ENCODE measurements at regions not wholly inside any gene's neighbourhood (a gene's known extent, or its start where the extent isn't known, plus 50 kb on each side); places are given as distances from the start of the nearest gene placed in this dataset.

- TF ChIP-seq, protein P1, sequence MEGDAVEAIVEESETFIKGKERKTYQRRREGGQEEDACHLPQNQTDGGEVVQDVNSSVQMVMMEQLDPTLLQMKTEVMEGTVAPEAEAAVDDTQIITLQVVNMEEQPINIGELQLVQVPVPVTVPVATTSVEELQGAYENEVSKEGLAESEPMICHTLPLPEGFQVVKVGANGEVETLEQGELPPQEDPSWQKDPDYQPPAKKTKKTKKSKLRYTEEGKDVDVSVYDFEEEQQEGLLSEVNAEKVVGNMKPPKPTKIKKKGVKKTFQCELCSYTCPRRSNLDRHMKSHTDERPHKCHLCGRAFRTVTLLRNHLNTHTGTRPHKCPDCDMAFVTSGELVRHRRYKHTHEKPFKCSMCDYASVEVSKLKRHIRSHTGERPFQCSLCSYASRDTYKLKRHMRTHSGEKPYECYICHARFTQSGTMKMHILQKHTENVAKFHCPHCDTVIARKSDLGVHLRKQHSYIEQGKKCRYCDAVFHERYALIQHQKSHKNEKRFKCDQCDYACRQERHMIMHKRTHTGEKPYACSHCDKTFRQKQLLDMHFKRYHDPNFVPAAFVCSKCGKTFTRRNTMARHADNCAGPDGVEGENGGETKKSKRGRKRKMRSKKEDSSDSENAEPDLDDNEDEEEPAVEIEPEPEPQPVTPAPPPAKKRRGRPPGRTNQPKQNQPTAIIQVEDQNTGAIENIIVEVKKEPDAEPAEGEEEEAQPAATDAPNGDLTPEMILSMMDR (IDR thresholded peaks at IDR 0.05; ENCODE audit: poor library complexity) = no peak
- TF ChIP-seq EZH2 (IDR thresholded peaks at IDR 0.05; ENCODE audit: borderline replicate concordance) = no peak
- TF ChIP-seq EZH2phosphoT487 (IDR thresholded peaks at IDR 0.05; ENCODE audit: low read depth, severe bottlenecking, unreplicated experiment) = no peak
Observed at GRCh38 chrX:137101273-137101990, 67.6 kb upstream of the GPR101 start.
